ENCODE measurements at regions not wholly inside any gene's neighbourhood (a gene's known extent, or its start where the extent isn't known, plus 50 kb on each side); places are given as distances from the start of the nearest gene placed in this dataset.

GRCh38 chr4:10334506-10335028 is 122.7 kb downstream of the ZNF518B start:
- no peak for DNase-seq

- DNase-seq, result no peak
These were observed 123.3 kb downstream of the ZNF518B start for GRCh38 chr4:10333942-10334341.

DNA sequence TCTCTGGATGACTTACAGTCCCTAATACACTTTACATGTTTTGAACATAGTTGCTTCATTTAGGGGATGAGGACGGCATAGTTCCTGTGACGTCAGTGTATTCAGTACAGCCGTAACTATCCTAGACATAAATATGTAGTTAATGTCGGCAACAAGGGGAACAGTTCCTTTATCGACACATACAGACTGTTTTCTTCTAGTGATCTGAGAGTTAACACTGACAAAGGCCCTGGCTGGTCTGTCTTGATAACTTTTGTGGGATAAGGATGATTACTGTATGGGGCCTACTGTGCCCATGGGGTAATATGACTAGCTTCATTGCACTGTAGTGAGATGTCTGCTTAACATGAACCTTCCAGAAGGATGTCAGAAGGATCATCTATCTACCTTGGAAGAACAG is 131.2 kb downstream of the ZNF518B start:
- DNase-seq, result no peak

- DNase-seq, result no peak
These were observed 135.3 kb downstream of the ZNF518B start for GRCh38 chr4:10321931-10322330.

DNA sequence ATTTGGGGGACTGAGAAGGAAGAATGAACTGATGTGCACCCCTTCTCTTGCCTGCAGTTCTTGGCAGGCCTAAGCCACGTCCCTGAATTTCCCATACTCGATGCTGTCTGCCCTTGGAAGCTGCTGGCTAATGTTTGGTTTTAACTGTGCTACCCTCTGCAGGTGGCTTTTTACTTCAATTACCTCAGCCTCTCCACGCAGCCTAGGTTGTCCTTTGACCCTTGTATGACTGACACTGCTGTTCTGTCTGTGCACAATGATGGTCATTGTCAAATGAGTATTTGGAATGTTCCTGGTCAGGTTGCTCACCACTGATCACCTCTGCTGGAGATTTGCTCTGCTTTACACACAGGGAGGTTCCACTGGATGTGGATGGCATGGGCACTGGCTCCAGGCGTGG is 137.1 kb downstream of the ZNF518B start:
- no peak for DNase-seq

DNA sequence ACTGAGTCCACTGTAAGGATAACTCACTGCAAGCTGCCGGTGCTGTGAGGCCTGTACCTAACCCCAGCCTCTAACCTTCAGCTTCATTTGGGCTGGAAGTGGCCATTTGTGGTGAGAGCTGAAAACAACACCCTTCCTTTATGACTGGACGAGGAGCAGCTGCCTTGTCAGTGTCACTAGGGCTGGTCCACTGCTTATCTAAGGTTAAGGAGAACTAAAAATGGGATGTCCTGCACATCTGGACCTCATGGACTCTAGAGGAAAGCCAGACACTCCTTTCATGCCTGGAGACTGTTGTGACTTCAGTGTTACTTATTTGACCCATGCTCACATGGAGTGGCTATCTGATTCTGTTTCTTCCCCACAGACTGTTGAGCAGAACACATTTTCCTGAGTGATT is 139.9 kb downstream of the ZNF518B start:
- no peak for DNase-seq

DNA sequence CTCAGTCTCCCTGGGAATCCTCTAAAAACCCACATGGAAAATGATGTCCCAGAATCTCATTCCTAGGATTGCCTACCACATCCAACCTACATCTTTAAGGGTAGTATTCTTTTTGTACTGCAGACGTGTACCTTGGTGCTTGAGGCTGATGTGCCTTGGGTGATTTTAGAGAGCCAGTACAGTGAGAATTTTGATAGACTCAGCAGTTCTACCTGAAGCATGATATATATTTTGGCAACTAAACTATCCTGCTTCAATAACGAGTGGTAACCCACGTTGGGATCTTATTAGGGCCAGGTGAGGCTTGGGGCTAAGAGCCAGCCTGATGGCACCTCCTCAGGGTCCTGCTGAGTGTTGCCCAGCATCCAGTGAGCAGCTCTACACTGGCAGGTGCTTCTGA is 140.4 kb downstream of the ZNF518B start:
- no peak for DNase-seq

- no peak for DNase-seq
These were observed 141.6 kb downstream of the ZNF518B start for GRCh38 chr4:10315638-10316037.

DNA sequence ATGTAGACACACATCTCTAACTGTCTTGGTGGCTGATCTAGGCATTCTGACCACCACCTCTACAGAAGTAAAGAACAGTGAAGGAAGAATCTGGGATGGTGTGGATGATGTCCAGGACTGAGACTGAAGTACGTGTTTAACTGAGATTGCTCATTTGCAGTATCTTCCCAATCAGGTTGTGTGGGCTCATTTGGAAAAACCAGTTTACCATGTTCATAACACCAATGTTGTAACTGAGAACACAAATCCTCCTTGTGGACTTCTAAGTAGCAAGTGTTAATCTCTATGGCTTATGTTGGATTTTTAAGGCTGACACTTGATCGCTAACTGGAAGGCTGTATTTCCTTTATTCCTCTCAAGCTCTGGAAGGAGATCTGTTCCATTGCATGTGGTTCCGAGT is 144.7 kb downstream of the ZNF518B start:
- DNase-seq, result no peak

- DNase-seq, result no peak
These were observed 145.3 kb downstream of the ZNF518B start for GRCh38 chr4:10311939-10312338.

- DNase-seq, result no peak
These were observed 151.4 kb downstream of the ZNF518B start for GRCh38 chr4:10305816-10306215.

GRCh38 chr4:10303291-10303690 is 153.9 kb downstream of the ZNF518B start:
- no peak for DNase-seq

- DNase-seq, result no peak
These were observed 155.1 kb downstream of the ZNF518B start for GRCh38 chr4:10302096-10302495.

- no peak for DNase-seq
These were observed 157.6 kb downstream of the ZNF518B start for GRCh38 chr4:10299601-10300000.

- DNase-seq, result no peak
These were observed 158.5 kb downstream of the ZNF518B start for GRCh38 chr4:10298681-10299080.

- DNase-seq, result no peak
These were observed 160.5 kb downstream of the ZNF518B start for GRCh38 chr4:10296730-10297129.

GRCh38 chr4:10295301-10295700 is 161.9 kb downstream of the ZNF518B start:
- no peak for DNase-seq

GRCh38 chr4:10289538-10289906 is 167.7 kb downstream of the ZNF518B start:
- no peak for DNase-seq

DNA sequence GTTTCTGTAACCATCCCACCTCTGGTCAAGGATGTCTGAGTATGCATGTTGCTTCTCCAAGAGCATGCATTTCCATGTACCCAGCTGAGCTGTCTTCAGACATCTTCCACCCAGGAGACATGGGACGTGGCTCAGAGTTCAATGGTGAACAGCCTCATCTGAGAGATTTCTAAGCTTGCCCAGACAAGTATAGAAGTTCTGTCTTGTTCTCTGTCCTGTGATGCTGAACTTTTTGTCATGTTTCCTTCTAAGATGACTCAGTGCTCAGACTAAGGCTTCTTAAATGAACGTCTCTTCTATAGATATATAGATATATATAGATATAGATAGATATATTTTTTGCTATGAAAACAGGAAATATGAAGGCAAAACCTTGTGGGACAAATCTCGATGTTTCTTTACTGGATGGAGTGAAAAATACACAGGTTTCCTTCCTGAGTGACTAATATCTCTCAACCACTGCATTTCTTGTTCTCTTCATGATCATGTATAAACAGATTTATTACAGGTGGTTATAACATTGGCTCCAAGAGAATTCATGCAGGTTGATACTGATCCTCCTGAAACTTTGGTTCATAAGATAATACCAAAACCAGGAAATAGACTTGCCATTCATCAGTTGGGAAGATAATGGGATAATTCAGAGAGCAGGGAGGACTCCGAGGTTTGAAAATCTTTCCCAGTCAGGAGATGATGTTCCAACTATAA is 168.2 kb downstream of the ZNF518B start:
- DNase-seq, result no peak

DNA sequence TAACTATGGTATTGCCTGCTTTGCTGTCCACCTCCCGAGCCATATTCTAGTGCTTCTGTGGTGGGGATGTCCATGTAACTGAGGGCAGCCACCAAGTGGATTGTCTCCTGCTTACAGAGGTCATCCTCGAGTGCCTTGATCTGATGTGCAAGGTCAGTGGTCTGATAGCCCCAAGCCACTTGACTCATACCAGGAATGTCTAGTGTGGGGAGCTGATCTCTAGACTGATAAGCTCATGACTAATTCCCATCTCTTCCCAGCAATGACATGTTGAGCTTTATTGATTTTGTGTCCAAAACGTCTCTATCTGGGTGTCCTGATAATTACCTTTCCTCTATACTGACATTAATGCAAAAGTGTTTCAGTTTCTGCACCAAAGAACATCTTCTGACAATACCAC is 168.4 kb upstream of the WDR1 start:
- no peak for DNase-seq

DNA sequence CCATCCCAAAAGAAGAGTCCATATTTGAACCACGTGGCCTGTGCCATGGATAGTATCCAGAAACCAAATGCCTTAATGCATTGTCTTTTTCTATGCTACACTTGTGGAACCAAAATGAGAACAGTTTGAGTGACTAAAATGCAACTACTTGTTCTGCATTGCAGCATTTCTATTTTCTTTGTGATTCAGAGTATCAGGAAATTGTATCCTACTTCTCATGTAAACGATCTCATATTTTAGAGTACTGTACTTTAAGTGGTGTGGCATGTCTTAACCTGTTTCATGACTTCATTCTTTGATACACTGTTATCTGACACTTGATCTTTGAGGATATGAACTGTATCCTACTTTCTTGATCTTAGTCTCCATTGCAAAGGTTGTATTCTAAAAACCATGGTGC is 167.2 kb upstream of the WDR1 start:
- no peak for DNase-seq

GRCh38 chr4:10281996-10282395 is 165.4 kb upstream of the WDR1 start:
- no peak for DNase-seq

DNA sequence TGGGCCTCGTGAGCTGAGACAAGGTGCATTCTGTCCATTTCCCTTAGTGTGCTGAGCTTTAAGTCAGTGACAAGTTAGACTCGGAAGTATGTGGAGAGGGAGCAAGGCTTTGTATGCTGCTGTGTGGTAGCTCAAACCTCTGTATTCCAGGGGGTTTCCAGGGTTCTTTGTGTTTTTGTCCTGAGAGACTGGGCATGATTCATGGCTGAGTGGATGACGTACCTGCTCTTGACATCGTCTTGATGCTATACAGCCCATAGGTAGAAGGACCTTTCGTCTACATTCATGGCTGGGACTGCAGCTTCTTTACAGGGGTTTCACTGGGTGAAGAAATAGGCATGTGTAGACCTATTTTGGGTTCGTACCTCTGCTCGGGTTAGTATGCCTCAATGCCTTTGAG is 162.7 kb upstream of the WDR1 start:
- no peak for DNase-seq

- no peak for DNase-seq
These were observed 161.5 kb upstream of the WDR1 start for GRCh38 chr4:10278071-10278470.

DNA sequence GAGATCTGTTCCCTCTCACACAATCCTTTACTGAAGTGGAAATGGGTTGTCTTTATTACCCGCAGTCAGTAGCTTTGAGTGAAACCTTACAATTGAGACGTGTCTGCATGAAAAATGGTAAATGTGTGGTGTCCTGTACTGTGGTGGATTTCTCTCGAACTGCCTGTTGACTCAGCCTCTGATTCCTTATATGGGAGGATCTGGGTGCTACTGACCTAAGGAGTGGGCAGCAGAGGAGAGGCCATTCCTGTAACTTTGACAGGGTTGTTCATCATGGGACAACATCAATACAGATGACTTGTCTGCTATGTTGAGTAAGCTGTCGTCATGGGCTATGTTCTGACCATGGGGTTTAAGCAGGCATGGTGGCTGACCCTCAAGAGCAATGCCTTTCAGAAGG is 159.6 kb upstream of the WDR1 start:
- no peak for DNase-seq
